ENCODE measurements at regions not wholly inside any gene's neighbourhood (a gene's known extent, or its start where the extent isn't known, plus 50 kb on each side); places are given as distances from the start of the nearest gene placed in this dataset.

DNA sequence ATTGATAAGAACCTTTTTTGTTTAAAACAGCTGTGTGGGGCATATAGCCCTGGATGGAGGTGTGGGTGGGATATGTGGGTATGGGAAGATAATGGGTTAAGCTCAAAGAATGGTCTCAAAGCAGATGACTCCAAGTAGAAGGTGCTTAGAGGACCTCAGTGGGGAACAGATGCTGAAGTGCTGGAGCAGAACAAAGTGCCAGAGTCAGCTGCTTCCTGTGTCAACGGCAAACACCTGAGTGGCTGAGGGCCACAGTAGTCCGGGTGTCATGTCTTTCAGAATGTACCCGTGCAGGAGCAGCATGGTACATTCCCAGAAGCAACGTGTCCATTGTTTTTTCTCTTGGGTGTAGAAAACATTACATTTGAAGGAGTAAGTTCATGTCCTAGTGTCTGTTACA lies 210.6 kb downstream of the CCNG2 start:
- no peak for DNase-seq (ENCODE audit: low spot score)
- H3K36me3 ChIP-seq, result no peaks in the 10 kb centered on the region
- no peaks in the 10 kb centered on the region for H3K27me3 ChIP-seq (replicated peaks; ENCODE audit: insufficient read depth)
- TF ChIP-seq, protein P1, sequence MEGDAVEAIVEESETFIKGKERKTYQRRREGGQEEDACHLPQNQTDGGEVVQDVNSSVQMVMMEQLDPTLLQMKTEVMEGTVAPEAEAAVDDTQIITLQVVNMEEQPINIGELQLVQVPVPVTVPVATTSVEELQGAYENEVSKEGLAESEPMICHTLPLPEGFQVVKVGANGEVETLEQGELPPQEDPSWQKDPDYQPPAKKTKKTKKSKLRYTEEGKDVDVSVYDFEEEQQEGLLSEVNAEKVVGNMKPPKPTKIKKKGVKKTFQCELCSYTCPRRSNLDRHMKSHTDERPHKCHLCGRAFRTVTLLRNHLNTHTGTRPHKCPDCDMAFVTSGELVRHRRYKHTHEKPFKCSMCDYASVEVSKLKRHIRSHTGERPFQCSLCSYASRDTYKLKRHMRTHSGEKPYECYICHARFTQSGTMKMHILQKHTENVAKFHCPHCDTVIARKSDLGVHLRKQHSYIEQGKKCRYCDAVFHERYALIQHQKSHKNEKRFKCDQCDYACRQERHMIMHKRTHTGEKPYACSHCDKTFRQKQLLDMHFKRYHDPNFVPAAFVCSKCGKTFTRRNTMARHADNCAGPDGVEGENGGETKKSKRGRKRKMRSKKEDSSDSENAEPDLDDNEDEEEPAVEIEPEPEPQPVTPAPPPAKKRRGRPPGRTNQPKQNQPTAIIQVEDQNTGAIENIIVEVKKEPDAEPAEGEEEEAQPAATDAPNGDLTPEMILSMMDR (IDR thresholded peaks at IDR 0.05), result no peak
- H3K4me3 ChIP-seq, result no peak overlapping the region
- H3K27ac ChIP-seq, result no peak overlapping the region
- ATAC-seq (ENCODE audit: insufficient number of reproducible peaks, low FRiP score, low read depth), result no peak
- H3K9me3 ChIP-seq, result no peaks in the 10 kb centered on the region
- no peaks in the 10 kb centered on the region for H3K4me1 ChIP-seq (ENCODE audit: control insufficient read depth in 1 of 2, low read depth in 2 of 2)

DNA sequence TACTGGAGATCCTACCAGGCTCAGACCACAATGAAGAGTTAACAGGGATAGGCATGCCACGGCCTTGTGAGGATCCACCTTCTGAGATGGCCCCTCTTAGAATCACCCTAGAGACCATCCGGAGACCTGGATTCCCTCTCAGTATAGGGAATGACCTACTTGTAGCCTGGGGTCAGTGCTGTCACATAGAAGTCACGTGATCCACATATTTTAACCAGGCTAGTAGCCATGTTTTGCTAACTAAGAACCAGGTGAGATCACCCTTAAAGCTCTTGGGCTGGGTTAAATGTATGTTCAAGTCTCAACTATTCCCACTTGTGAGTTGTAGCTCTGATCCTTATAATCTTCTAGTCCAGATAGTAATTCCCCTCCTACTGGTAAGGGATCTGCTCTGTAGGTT lies 215.4 kb downstream of the CCNG2 start:
- Histone ChIP-seq H3K4me3 (no peak overlapping the region), H3K27ac (no peak overlapping the region), H3K4me1 (ENCODE audit: control insufficient read depth in 1 of 2, low read depth in 2 of 2) (no peaks in the 10 kb centered on the region), H3K27me3 (replicated peaks; ENCODE audit: insufficient read depth) (no peaks in the 10 kb centered on the region), H3K36me3 (no peaks in the 10 kb centered on the region), H3K9me3 (no peaks in the 10 kb centered on the region)
- no peak for DNase-seq (ENCODE audit: low spot score)
- ATAC-seq (ENCODE audit: insufficient number of reproducible peaks, low FRiP score, low read depth), result no peak
- TF ChIP-seq, protein P1 (IDR thresholded peaks at IDR 0.05), result no peak

DNA sequence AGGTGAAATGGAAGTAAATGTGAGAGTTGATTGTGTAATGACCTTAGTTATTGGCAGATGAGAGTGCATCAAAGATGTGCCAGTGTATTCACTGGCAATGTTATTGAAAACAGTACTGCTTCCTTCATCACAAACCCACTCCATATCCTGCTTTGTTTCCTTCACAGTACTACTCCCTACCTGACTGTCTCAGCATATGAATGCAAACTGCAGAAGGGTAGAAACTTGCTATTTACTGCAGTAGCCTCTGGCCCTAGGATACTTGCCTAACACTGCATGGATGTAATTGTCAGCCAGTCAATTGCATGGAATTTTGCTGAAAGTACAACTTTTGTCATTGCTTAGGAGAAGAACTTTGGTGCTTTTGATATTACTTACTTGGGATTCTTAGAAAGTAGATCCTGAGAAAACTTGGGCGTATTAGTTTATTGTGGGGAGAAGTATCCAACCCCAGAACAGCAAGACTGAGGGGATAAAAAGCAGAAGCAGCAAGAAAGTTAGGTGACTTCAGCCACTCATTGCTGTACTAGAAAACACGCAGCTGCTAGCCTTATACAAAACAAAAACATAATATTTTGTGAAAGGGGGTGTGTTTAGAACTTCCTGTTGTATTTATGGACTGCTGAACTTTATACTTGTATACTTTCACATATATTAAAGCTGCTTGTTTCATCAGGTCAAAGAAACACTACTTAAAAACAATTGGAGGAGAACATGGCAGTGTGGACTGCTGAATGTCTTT lies 219.0 kb downstream of the CCNG2 start:
- Histone ChIP-seq H3K27ac (no peak overlapping the region), H3K4me3 (no peak overlapping the region), H3K27me3 (replicated peaks; ENCODE audit: insufficient read depth) (no peaks in the 10 kb centered on the region), H3K4me1 (ENCODE audit: control insufficient read depth in 1 of 2, low read depth in 2 of 2) (no peaks in the 10 kb centered on the region), H3K36me3 (no peaks in the 10 kb centered on the region), H3K9me3 (no peaks in the 10 kb centered on the region)
- TF ChIP-seq, protein P1 (IDR thresholded peaks at IDR 0.05), result no peak
- no peak for ATAC-seq (ENCODE audit: insufficient number of reproducible peaks, low FRiP score, low read depth)
- no peak for DNase-seq (ENCODE audit: low spot score)

DNA sequence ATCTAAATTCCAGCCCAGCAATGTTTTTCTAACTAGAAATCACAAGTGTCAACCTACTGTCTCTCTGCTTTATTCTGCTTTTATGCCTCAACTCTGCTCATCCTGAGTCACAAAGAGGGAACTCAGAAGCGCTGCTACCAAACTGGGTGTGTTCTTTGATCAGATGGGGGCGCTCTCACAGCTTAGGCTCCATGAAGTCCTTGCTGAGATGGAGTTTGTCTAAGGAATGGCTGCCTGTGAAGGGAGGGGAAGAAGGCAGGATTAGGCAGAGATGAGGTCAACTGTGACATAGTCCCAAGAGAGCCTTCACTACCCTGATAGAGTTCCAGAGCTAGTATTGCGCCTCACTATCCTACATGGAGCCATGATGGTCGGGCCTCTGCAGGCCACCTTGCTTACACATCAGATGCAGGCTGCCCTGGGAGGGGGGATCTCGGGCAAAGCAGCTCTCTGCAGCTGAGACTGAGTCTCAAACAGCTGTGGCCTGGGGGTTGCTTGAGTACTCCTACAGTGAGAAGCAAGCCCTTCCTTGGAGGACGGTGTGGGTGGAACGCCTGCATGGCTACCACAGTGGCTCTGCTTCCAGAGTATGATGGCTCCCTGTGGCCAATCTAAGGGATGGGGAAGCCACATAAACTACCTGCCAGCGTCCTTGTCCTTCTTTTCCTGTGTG lies 219.9 kb downstream of the CCNG2 start:
- Histone ChIP-seq H3K36me3 (no peaks in the 10 kb centered on the region), H3K9me3 (no peaks in the 10 kb centered on the region), H3K27ac (no peak overlapping the region), H3K4me1 (ENCODE audit: control insufficient read depth in 1 of 2, low read depth in 2 of 2) (no peaks in the 10 kb centered on the region), H3K4me3 (no peak overlapping the region), H3K27me3 (replicated peaks; ENCODE audit: insufficient read depth) (no peaks in the 10 kb centered on the region)
- DNase-seq (ENCODE audit: low spot score), result no peak
- TF ChIP-seq, protein P1 (IDR thresholded peaks at IDR 0.05), result no peak
- ATAC-seq (ENCODE audit: insufficient number of reproducible peaks, low FRiP score, low read depth), result no peak

DNA sequence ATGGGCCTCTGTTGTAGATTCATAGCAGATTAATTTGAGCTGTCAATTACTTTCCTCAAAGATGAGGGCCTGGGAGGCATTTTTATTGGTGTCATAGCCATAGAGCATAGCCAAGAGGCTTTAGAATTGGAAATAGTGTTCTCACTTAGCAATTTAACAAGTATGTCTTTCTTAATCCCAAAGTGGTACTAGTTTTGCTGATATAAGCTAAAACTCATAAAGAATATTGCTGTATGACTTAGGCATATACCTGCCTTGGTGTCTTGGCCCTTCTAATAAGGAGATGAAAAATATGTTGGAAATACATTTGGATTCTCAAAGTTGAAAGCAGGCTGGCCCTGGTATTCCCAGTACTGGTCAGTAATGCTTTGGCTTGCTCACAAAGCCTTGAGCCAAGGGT lies 221.5 kb upstream of the CXCL13 start:
- Histone ChIP-seq H3K4me1 (ENCODE audit: control insufficient read depth in 1 of 2, low read depth in 2 of 2) (no peaks in the 10 kb centered on the region), H3K27ac (no peak overlapping the region), H3K4me3 (no peak overlapping the region), H3K36me3 (no peaks in the 10 kb centered on the region), H3K27me3 (replicated peaks; ENCODE audit: insufficient read depth) (no peaks in the 10 kb centered on the region), H3K9me3 (no peaks in the 10 kb centered on the region)
- ATAC-seq (ENCODE audit: insufficient number of reproducible peaks, low FRiP score, low read depth) (no peak), DNase-seq (ENCODE audit: low spot score) (no peak)
- TF ChIP-seq, protein P1 (IDR thresholded peaks at IDR 0.05), result no peak

All from thoracic aorta (tissue), 2 donors.